CD4-positive, alpha-beta T cell (primary cell): ENCODE measurements at regions not wholly inside any gene's neighbourhood (a gene's known extent, or its start where the extent isn't known, plus 50 kb on each side); places are given as distances from the start of the nearest gene placed in this dataset.
"Not testable (repeated sequence)": the region's sequence is repeated elsewhere in the genome, so short reads cannot be mapped to it uniquely, and the experiment has no call there.

Experiments
- ATAC-seq: fragments of 200-7000 bp; cut with Tn5 transposase; one replicate; pipeline ENCODE4 v1.10.0; 2022; ENCODE audit warnings: mild to moderate bottlenecking; ENCODE audit not compliant: poor library complexity
- CTCF ChIA-PET: fragments of 350-600 bp; sonication (Branson Sonifier 250); formaldehyde crosslinking; loops from one replicate; lab custom pipeline; 2021; ENCODE audit warnings: antibody characterized with exemption, inconsistent platforms; lab: Charles Lee
- POLR2A ChIA-PET: fragments of 350-600 bp; sonication (Branson Sonifier 250); formaldehyde crosslinking; loops from one replicate; lab custom pipeline; 2021; ENCODE audit warnings: antibody characterized with exemption, inconsistent platforms; lab: Charles Lee
- DNase-seq, 14 experiments: peaks; one replicate each; pipeline ENCODE4 v3.0.0-alpha.2; 2013 to 2020; ENCODE audit warnings: mixed read lengths in 2 of 14
- H3K27ac ChIP-seq, 2 donors: one replicate each; pipeline versions ENCODE4 v1.5.1 to v1.7.0; 2013; ENCODE audit warnings: low read length in 2 of 2, low read depth in 1 of 2, mild to moderate bottlenecking in 1 of 2
- H3K27me3 ChIP-seq, 2 experiments: 1 replicate in 1 of 2; 2 replicates in 1 of 2; pipeline versions ENCODE4 v1.6.1 to v1.7.0; 2013; ENCODE audit warnings: low read length in 2 of 2, control low read depth in 1 of 2, mild to moderate bottlenecking in 1 of 2, moderate library complexity in 1 of 2; ENCODE audit not compliant: insufficient read depth in 2 of 2, control insufficient read depth in 1 of 2
- H3K36me3 ChIP-seq: one replicate; pipeline ENCODE4 v1.6.1; 2013; ENCODE audit warnings: low read length, control low read depth; ENCODE audit not compliant: insufficient read depth
- H3K4me1 ChIP-seq: one replicate; pipeline ENCODE4 v1.6.1; 2013; ENCODE audit warnings: low read length, control low read depth; ENCODE audit not compliant: insufficient read depth
- H3K4me3 ChIP-seq: one replicate; pipeline ENCODE4 v1.5.1; 2013; ENCODE audit warnings: mild to moderate bottlenecking, low read length, moderate library complexity
- H3K9me3 ChIP-seq, 2 experiments: 1 replicate in 1 of 2; 2 replicates in 1 of 2; pipeline versions ENCODE4 v1.6.1 to v1.7.0; 2013; ENCODE audit warnings: low read length in 2 of 2, mild to moderate bottlenecking in 2 of 2, control low read depth in 1 of 2, moderate library complexity in 1 of 2; ENCODE audit not compliant: control insufficient read depth in 1 of 2, insufficient read depth in 1 of 2
- H3K27ac Mint-ChIP-seq: one replicate; pipeline ENCODE4 v1.8.0; 2020; ENCODE audit warnings: mixed read lengths
- H3K27me3 Mint-ChIP-seq: one replicate; pipeline ENCODE4 v1.8.0; 2021; ENCODE audit warnings: mixed read lengths
- H3K36me3 Mint-ChIP-seq: one replicate; pipeline ENCODE4 v1.8.0; 2021; ENCODE audit warnings: low read depth, mixed read lengths
- H3K4me1 Mint-ChIP-seq: one replicate; pipeline ENCODE4 v1.8.0; 2021; ENCODE audit warnings: low read depth, mixed read lengths
- H3K4me3 Mint-ChIP-seq: one replicate; pipeline ENCODE4 v1.8.0; 2020; ENCODE audit warnings: mild to moderate bottlenecking, mixed read lengths
- H3K9me3 Mint-ChIP-seq: one replicate; pipeline ENCODE4 v1.8.0; 2020; ENCODE audit warnings: mixed read lengths
- intact Hi-C, 2 experiments: fragments of 100-400 bp; cut with DNase I in 1 of 2; cut with micrococcal nuclease in 1 of 2; formaldehyde crosslinking; loops; one replicate each; pipeline versions ENCODE4 v1.15.1 to v1.9.0; 2023 to 2025; cut with DNase I, micrococcal nuclease
- TF ChIP-seq, protein P1 (sequence below): fragments of 200-600 bp; IDR thresholded peaks from one replicate; pipeline ENCODE4 v1.8.0; 2022; ENCODE audit warnings: antibody characterized with exemption, mild to moderate bottlenecking

DNA sequence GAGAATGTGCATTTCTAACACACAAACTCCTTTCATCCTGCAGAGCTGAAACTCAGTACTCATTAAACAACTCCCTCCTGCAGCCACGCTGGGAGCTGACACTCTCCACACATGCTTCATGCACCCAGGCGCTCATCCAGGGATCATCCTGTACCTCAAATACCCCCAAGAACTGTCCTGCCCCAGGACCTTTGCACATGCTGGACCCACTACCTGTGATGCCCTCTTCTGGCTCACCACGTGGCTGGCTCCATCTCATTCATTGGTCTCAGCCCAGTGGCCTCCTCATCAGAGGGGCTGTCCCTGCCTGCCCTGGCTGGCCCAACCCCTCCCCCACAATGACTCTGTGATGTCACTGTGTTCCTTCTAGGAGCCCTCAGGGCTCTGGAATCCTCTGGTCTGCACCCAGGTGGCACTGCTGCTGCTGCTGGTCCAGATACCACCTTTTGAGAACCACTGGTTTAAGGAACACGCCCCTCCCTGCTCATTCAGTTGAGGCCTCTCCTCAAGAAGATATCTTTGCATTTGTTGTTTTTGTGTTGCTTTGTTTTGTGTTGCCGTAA lies 160.9 kb upstream of the FOXF1 start:
- no peak for DNase-seq
- no peaks in the 10 kb centered on the region for H3K9me3 Mint-ChIP-seq
- Histone ChIP-seq H3K27ac (no peak overlapping the region), H3K36me3 (no peaks in the 10 kb centered on the region), H3K4me1 (no peaks in the 10 kb centered on the region), H3K27me3 (peaks cover 0 to 4% of the 10 kb centered on the region in 2 experiments), H3K4me3 (no peak overlapping the region), H3K9me3 (peaks cover 0 to 28% of the 10 kb centered on the region in 2 experiments)
- CTCF ChIA-PET: no interaction called here
- no peak overlapping the region for H3K4me3 Mint-ChIP-seq
- no peaks in the 10 kb centered on the region for H3K36me3 Mint-ChIP-seq
- peaks cover 55% of the 10 kb centered on the region for H3K27me3 Mint-ChIP-seq
- no peak overlapping the region for H3K27ac Mint-ChIP-seq
- TF ChIP-seq, protein P1, sequence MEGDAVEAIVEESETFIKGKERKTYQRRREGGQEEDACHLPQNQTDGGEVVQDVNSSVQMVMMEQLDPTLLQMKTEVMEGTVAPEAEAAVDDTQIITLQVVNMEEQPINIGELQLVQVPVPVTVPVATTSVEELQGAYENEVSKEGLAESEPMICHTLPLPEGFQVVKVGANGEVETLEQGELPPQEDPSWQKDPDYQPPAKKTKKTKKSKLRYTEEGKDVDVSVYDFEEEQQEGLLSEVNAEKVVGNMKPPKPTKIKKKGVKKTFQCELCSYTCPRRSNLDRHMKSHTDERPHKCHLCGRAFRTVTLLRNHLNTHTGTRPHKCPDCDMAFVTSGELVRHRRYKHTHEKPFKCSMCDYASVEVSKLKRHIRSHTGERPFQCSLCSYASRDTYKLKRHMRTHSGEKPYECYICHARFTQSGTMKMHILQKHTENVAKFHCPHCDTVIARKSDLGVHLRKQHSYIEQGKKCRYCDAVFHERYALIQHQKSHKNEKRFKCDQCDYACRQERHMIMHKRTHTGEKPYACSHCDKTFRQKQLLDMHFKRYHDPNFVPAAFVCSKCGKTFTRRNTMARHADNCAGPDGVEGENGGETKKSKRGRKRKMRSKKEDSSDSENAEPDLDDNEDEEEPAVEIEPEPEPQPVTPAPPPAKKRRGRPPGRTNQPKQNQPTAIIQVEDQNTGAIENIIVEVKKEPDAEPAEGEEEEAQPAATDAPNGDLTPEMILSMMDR: no peak
- H3K4me1 Mint-ChIP-seq: no peaks in the 10 kb centered on the region
- ATAC-seq: no peak
- POLR2A ChIA-PET: no interaction called here
- intact Hi-C loops: no loop called here

DNA sequence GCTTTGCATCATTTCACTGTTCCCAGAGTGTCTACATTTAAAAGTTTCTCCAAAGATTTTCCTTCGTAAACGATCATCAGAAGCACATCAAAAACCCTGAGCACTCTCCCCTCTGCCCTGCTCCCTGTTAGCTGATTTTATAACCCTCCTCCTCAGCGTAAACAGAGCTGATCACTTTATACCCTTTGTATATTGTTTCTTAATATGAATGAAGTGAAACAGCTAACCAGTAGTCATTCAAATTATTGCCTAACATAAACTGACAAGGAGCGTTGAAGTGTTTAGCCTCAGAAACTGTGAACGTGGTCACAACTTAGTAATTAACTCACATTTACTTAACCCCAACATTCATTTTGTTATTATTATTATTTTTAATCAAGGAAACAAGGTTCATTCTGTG lies 160.0 kb upstream of the FOXF1 start:
- H3K27ac ChIP-seq: no peak overlapping the region
- no peaks in the 10 kb centered on the region for H3K4me1 ChIP-seq
- POLR2A ChIA-PET: no interaction called here
- H3K36me3 ChIP-seq: no peaks in the 10 kb centered on the region
- no peaks in the 10 kb centered on the region for H3K36me3 Mint-ChIP-seq
- H3K9me3 Mint-ChIP-seq: peaks cover 1% of the 10 kb centered on the region
- CTCF ChIA-PET: no interaction called here
- H3K27me3 Mint-ChIP-seq: peaks cover 48% of the 10 kb centered on the region
- no peak overlapping the region for H3K4me3 ChIP-seq
- peaks cover 0 to 2% of the 10 kb centered on the region in 2 experiments for H3K27me3 ChIP-seq
- DNase-seq: no peak
- H3K4me3 Mint-ChIP-seq: no peak overlapping the region
- H3K9me3 ChIP-seq: peaks cover 2 to 32% of the 10 kb centered on the region in 2 experiments
- no peak overlapping the region for H3K27ac Mint-ChIP-seq
- H3K4me1 Mint-ChIP-seq: no peaks in the 10 kb centered on the region
- intact Hi-C loops: no loop called here
- no peak for ATAC-seq
- TF ChIP-seq, protein P1: no peak

DNA sequence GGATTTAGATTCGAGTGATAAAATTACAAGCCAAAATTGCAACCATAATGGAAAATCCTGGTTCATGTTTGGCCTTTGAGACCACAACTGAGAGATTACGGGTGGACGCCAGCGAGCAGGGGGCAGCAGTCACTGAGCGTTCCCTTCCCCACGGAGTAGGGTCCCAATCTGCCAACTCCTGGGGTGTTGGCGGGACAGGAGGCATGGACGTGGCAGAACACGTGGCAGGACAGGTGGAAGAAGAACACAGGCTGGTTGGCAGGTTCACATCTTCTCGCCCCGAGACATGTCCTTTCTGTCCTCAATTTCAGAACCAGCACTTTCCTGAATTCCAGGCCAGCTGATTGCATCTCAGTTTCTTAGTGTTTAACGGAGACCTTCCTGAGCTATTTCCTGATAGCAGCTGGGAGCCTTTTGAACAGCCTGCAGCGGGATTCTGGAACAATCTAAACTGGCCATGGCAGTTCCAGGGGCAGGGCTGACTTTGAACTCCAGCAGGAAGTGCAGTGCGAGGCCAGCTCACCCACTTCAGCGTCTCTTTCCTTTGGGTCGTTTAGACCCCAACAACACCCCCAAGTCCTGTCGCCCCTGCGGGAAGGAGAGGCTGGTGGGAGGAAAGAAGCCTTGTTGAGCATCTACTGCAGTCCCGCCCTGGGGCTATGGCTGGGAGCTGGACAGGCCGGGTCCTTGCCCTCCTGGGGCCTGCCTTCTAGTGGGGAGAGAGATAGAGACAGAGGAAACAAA lies 159.1 kb upstream of the FOXF1 start:
- DNase-seq: no peak
- H3K36me3 ChIP-seq: no peaks in the 10 kb centered on the region
- peaks cover 5% of the 10 kb centered on the region for H3K9me3 Mint-ChIP-seq
- H3K27ac ChIP-seq: no peak overlapping the region
- no peak overlapping the region for H3K27ac Mint-ChIP-seq
- ChIA-PET POLR2A (no interaction called here), CTCF (no interaction called here)
- no peak for ATAC-seq
- H3K27me3 Mint-ChIP-seq: peaks cover 45% of the 10 kb centered on the region
- no peak overlapping the region for H3K4me3 ChIP-seq
- TF ChIP-seq, protein P1: no peak
- H3K4me1 ChIP-seq: no peaks in the 10 kb centered on the region
- peaks cover 10 to 37% of the 10 kb centered on the region in 2 experiments for H3K9me3 ChIP-seq
- no peak overlapping the region for H3K4me3 Mint-ChIP-seq
- no peaks in the 10 kb centered on the region for H3K27me3 ChIP-seq
- no peaks in the 10 kb centered on the region for H3K36me3 Mint-ChIP-seq
- no peaks in the 10 kb centered on the region for H3K4me1 Mint-ChIP-seq
- intact Hi-C loops: no loop called here

DNA sequence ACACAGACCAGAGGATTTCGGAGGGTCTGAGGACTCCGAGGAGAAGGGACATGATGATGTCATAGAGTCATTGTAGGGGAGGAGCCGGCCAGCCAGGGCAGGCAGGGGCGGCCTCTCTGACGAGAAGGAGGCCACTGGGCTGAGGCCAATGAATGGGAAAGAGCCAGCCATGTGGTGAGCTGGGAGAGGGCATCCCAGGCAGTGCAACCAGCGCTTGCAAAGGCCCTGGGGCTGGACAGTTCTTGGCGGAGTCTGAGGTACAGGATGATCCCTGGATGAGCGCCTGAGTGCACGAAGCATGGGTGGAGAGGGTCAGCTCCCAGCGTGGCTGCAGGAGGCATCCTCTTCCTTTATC lies 158.6 kb upstream of the FOXF1 start:
- H3K4me3 Mint-ChIP-seq, CTCF ChIA-PET, H3K4me1 Mint-ChIP-seq, H3K9me3 Mint-ChIP-seq, intact Hi-C loops, H3K27me3 ChIP-seq, DNase-seq, H3K27ac ChIP-seq, H3K27ac Mint-ChIP-seq, H3K4me3 ChIP-seq, H3K36me3 Mint-ChIP-seq, ATAC-seq, H3K36me3 ChIP-seq, H3K4me1 ChIP-seq, POLR2A ChIA-PET: not testable (repeated sequence)
- H3K9me3 ChIP-seq: peaks cover 10 to 37% of the 10 kb centered on the region in 2 experiments
- H3K27me3 Mint-ChIP-seq: peaks cover 44% of the 10 kb centered on the region
